ENCODE measurements at regions not wholly inside any gene's neighbourhood (a gene's known extent, or its start where the extent isn't known, plus 50 kb on each side); places are given as distances from the start of the nearest gene placed in this dataset.
"Not testable (repeated sequence)": the region's sequence is repeated elsewhere in the genome, so short reads cannot be mapped to it uniquely, and the experiment has no call there.

- 0% methylated on average over 1 of the region's 1 CpG for WGBS (ENCODE audit: low lambda C conversion rate)
- DNase-seq (ENCODE audit: low spot score); H3K36me3 ChIP-seq (replicated peaks in 1 of 2; ENCODE audit: control insufficient read depth in 1 of 2, insufficient read depth in 2 of 2, low read length in 2 of 2); H3K4me3 ChIP-seq (replicated peaks in 1 of 3; ENCODE audit: insufficient read depth in 1 of 3, low read depth in 2 of 3, low read length in 3 of 3); H3K9me3 ChIP-seq (ENCODE audit: low read length); H3K27me3 ChIP-seq (ENCODE audit: control insufficient read depth in 1 of 2, insufficient read depth in 2 of 2, low read length in 2 of 2); CTCF ChIA-PET (ENCODE audit: low intra/inter-chr PET ratio, low total read pairs); H3K4me1 ChIP-seq (ENCODE audit: insufficient read depth, low read length); in situ Hi-C loops (cut with HindIII; ENCODE audit: extremely low pct_ligation_motif_present, low pct_unique_long_range_greater_than_20kb); BruUV-seq (replicated peaks); H3K79me2 ChIP-seq (ENCODE audit: insufficient read depth, low read length); H3K4me2 ChIP-seq (ENCODE audit: low read depth, low read length); FAIRE-seq; intact Hi-C loops (cut with micrococcal nuclease; ENCODE audit: unreplicated experiment); H4K20me1 ChIP-seq (ENCODE audit: insufficient read depth, low read length); POLR2A ChIA-PET; ATAC-seq; H2AFZ ChIP-seq (ENCODE audit: low read length); H3K27ac ChIP-seq (ENCODE audit: extremely low read length, insufficient read depth, low read length); H3K9ac ChIP-seq (ENCODE audit: insufficient read depth, low read depth, low read length): not testable (repeated sequence)
These were observed 84.6 kb upstream of the ALG10 start for GRCh38 chr12:33937669-33938068.

GRCh38 chr12:33942172-33942571 is 80.1 kb upstream of the ALG10 start:
- TF ChIP-seq ZKSCAN5 (CRISPR knock-in tag; IDR thresholded peaks at IDR 0.05) (no peak), ZNF30 (CRISPR knock-in tag; IDR thresholded peaks at IDR 0.05) (no peak), ZMAT5 (CRISPR knock-in tag; IDR thresholded peaks at IDR 0.05; ENCODE audit: borderline replicate concordance, low read depth) (no peak), BCL6 (CRISPR knock-in tag; IDR thresholded peaks at IDR 0.05) (no peak), SRSF1 (optimal IDR thresholded peaks at IDR 0.05; ENCODE audit: low read depth, low read length) (no peak), FOXO1 (CRISPR knock-in tag; IDR thresholded peaks at IDR 0.05) (no peak), ZNF891 (CRISPR knock-in tag; IDR thresholded peaks at IDR 0.05) (no peak), ZNF678 (CRISPR knock-in tag; IDR thresholded peaks at IDR 0.05) (no peak), SIX1 (CRISPR knock-in tag; IDR thresholded peaks at IDR 0.05; ENCODE audit: borderline replicate concordance) (no peak), ZNF577 (CRISPR knock-in tag; IDR thresholded peaks at IDR 0.05; ENCODE audit: borderline replicate concordance, low read depth) (no peak), TCF12 (IDR thresholded peaks at IDR 0.05) (no peak), TCF12 (CRISPR knock-in tag; IDR thresholded peaks at IDR 0.05) (no peak), GPN1 (CRISPR knock-in tag; IDR thresholded peaks at IDR 0.05; ENCODE audit: borderline replicate concordance) (no peak), ZNF18 (CRISPR knock-in tag; IDR thresholded peaks at IDR 0.05; ENCODE audit: insufficient replicate concordance) (no peak), ZNF367 (CRISPR knock-in tag; IDR thresholded peaks at IDR 0.05; ENCODE audit: borderline replicate concordance) (no peak), MIER2 (CRISPR knock-in tag; IDR thresholded peaks at IDR 0.05) (no peak), SRY (CRISPR knock-in tag; IDR thresholded peaks at IDR 0.05) (no peak), GABPA (IDR thresholded peaks at IDR 0.05; ENCODE audit: low read depth, low read length) (no peak), GABPA (CRISPR knock-in tag; IDR thresholded peaks at IDR 0.05; ENCODE audit: low read depth) (no peak)
- peaks cover 5% of the 10 kb centered on the region; the same call in 1 of the 2 replicates for H3K9me3 ChIP-seq (ENCODE audit: low read length)
- no peak overlapping the region for H3K9ac ChIP-seq (ENCODE audit: insufficient read depth, low read depth, low read length)
- no peaks in the 10 kb centered on the region for H3K27me3 ChIP-seq (ENCODE audit: control insufficient read depth in 1 of 2, insufficient read depth in 2 of 2, low read length in 2 of 2)
- in situ Hi-C loops (cut with HindIII; ENCODE audit: extremely low pct_ligation_motif_present, low pct_unique_long_range_greater_than_20kb) (no loop called here), intact Hi-C loops (cut with micrococcal nuclease; ENCODE audit: unreplicated experiment) (no loop called here)
- DNase-seq (ENCODE audit: low spot score) (no peak), ATAC-seq (no peak), FAIRE-seq (no peak)
- no peaks in the 10 kb centered on the region for H4K20me1 ChIP-seq (ENCODE audit: insufficient read depth, low read length)
- BruUV-seq (replicated peaks), result no TSS peak
- no peak overlapping the region for H3K4me2 ChIP-seq (ENCODE audit: low read depth, low read length)
- POLR2A ChIA-PET, result no interaction called here
- H3K27ac ChIP-seq (ENCODE audit: extremely low read length, insufficient read depth, low read length), result no peak overlapping the region
- H3K4me1 ChIP-seq (ENCODE audit: insufficient read depth, low read length), result no peaks in the 10 kb centered on the region
- CTCF ChIA-PET (ENCODE audit: low intra/inter-chr PET ratio, low total read pairs), result no interaction called here
- no peak overlapping the region for H2AFZ ChIP-seq (ENCODE audit: low read length)
- no peaks in the 10 kb centered on the region for H3K36me3 ChIP-seq (replicated peaks in 1 of 2; ENCODE audit: control insufficient read depth in 1 of 2, insufficient read depth in 2 of 2, low read length in 2 of 2)
- no peak overlapping the region for H3K4me3 ChIP-seq (replicated peaks in 1 of 3; ENCODE audit: insufficient read depth in 1 of 3, low read depth in 2 of 3, low read length in 3 of 3)
- WGBS (ENCODE audit: low lambda C conversion rate), result 41% methylated on average over 3 of the region's 3 CpGs
- no peaks in the 10 kb centered on the region for H3K79me2 ChIP-seq (ENCODE audit: insufficient read depth, low read length)

Measured in HepG2 (cell line).